ENCODE measurements at regions not wholly inside any gene's neighbourhood (a gene's known extent, or its start where the extent isn't known, plus 50 kb on each side); places are given as distances from the start of the nearest gene placed in this dataset.

- Histone ChIP-seq H3K36me3 (no peaks in the 10 kb centered on the region), H3K27ac (no peak overlapping the region), H3K4me2 (no peak overlapping the region), H3K27me3 (no peaks in the 10 kb centered on the region), H4K20me1 (no peaks in the 10 kb centered on the region), H3K4me3 (no peak overlapping the region), H3K9ac (no peak overlapping the region), H3K4me1 (peaks cover 5% of the 10 kb centered on the region; the same call in 1 of the 2 replicates), H3K9me3 (0 out of 2 replicates have a peak, but pooled peaks cover 6% of the 10 kb centered on the region)
- no peak for TF ChIP-seq Cebpa-rat (IDR thresholded peaks at IDR 0.05)
These were observed 302.5 kb downstream of the BMPER start for GRCh38 chr7:34207810-34208209.

- Histone ChIP-seq H3K4me1 (peaks cover 5% of the 10 kb centered on the region; the same call in 1 of the 2 replicates), H3K9ac (no peak overlapping the region), H3K9me3 (0 out of 2 replicates have a peak, but pooled peaks cover 6% of the 10 kb centered on the region), H3K27ac (no peak overlapping the region), H3K4me3 (no peak overlapping the region), H3K36me3 (no peaks in the 10 kb centered on the region), H3K4me2 (no peak overlapping the region), H4K20me1 (no peaks in the 10 kb centered on the region), H3K27me3 (no peaks in the 10 kb centered on the region)
- no peak for TF ChIP-seq Cebpa-rat (IDR thresholded peaks at IDR 0.05)
These were observed 303.7 kb downstream of the BMPER start for GRCh38 chr7:34208878-34209621.

GRCh38 chr7:34211018-34211417 is 305.7 kb downstream of the BMPER start:
- H4K20me1 ChIP-seq, result no peaks in the 10 kb centered on the region

GRCh38 chr7:34217972-34218371 is 312.6 kb downstream of the BMPER start:
- Histone ChIP-seq H3K4me2 (no peak overlapping the region), H4K20me1 (no peaks in the 10 kb centered on the region), H3K9ac (no peak overlapping the region), H3K27ac (no peak overlapping the region), H3K9me3 (no peaks in the 10 kb centered on the region), H3K36me3 (no peaks in the 10 kb centered on the region), H3K27me3 (no peaks in the 10 kb centered on the region), H3K4me3 (no peak overlapping the region), H3K4me1 (peaks cover 6% of the 10 kb centered on the region; the same call in 1 of the 2 replicates)
- no peak for TF ChIP-seq Cebpa-rat (IDR thresholded peaks at IDR 0.05)

More at GRCh38 chr7:34211018-34211417, 305.7 kb downstream of the BMPER start:
- Histone ChIP-seq H3K9ac (no peak overlapping the region), H3K9me3 (0 out of 2 replicates have a peak, but pooled peaks cover 6% of the 10 kb centered on the region), H3K27ac (no peak overlapping the region), H3K4me3 (no peak overlapping the region), H3K4me2 (peak overlapping the region; percentile 16; the same call in 1 of the 2 replicates), H3K36me3 (no peaks in the 10 kb centered on the region), H3K4me1 (peaks cover 5% of the 10 kb centered on the region; the same call in 1 of the 2 replicates), H3K27me3 (no peaks in the 10 kb centered on the region)
- no peak for TF ChIP-seq Cebpa-rat (IDR thresholded peaks at IDR 0.05)

GRCh38 chr7:34219153-34219718 is 313.9 kb downstream of the BMPER start:
- no peak for TF ChIP-seq Cebpa-rat (IDR thresholded peaks at IDR 0.05)
- Histone ChIP-seq H3K36me3 (no peaks in the 10 kb centered on the region), H4K20me1 (no peaks in the 10 kb centered on the region), H3K9me3 (no peaks in the 10 kb centered on the region), H3K27me3 (no peaks in the 10 kb centered on the region), H3K9ac (no peak overlapping the region), H3K4me3 (no peak overlapping the region), H3K27ac (no peak overlapping the region), H3K4me1 (peaks cover 6% of the 10 kb centered on the region; the same call in 1 of the 2 replicates), H3K4me2 (no peak overlapping the region)

- Histone ChIP-seq H3K27ac (no peak overlapping the region), H3K9ac (no peak overlapping the region), H3K27me3 (no peaks in the 10 kb centered on the region), H3K9me3 (no peaks in the 10 kb centered on the region), H3K4me3 (no peak overlapping the region), H3K4me1 (peaks cover 6% of the 10 kb centered on the region; the same call in 1 of the 2 replicates), H3K36me3 (no peaks in the 10 kb centered on the region), H3K4me2 (no peak overlapping the region), H4K20me1 (no peaks in the 10 kb centered on the region)
- no peak for TF ChIP-seq Cebpa-rat (IDR thresholded peaks at IDR 0.05)
These were observed 315.3 kb downstream of the BMPER start for GRCh38 chr7:34220506-34221185.

- no peak for TF ChIP-seq Cebpa-rat (IDR thresholded peaks at IDR 0.05)
- Histone ChIP-seq H3K9ac (no peak overlapping the region), H3K9me3 (no peaks in the 10 kb centered on the region), H3K4me2 (no peak overlapping the region), H3K4me1 (peaks cover 8% of the 10 kb centered on the region), H4K20me1 (no peaks in the 10 kb centered on the region), H3K27me3 (no peaks in the 10 kb centered on the region), H3K27ac (no peak overlapping the region), H3K36me3 (no peaks in the 10 kb centered on the region), H3K4me3 (no peak overlapping the region)
These were observed 317.0 kb downstream of the BMPER start for GRCh38 chr7:34222316-34222715.

- Histone ChIP-seq H3K27ac (no peak overlapping the region), H3K4me2 (no peak overlapping the region), H3K4me3 (no peak overlapping the region), H3K9me3 (no peaks in the 10 kb centered on the region), H3K27me3 (no peaks in the 10 kb centered on the region), H3K36me3 (no peaks in the 10 kb centered on the region), H3K4me1 (peaks cover 12% of the 10 kb centered on the region), H3K9ac (no peak overlapping the region), H4K20me1 (no peaks in the 10 kb centered on the region)
- no peak for TF ChIP-seq Cebpa-rat (IDR thresholded peaks at IDR 0.05)
These were observed 317.4 kb downstream of the BMPER start for GRCh38 chr7:34222722-34223121.

GRCh38 chr7:34224281-34224680 is 318.9 kb downstream of the BMPER start:
- Histone ChIP-seq H4K20me1 (no peaks in the 10 kb centered on the region), H3K4me2 (no peak overlapping the region), H3K27ac (no peak overlapping the region), H3K9ac (no peak overlapping the region), H3K9me3 (no peaks in the 10 kb centered on the region), H3K4me1 (peaks cover 21% of the 10 kb centered on the region), H3K4me3 (no peak overlapping the region), H3K27me3 (no peaks in the 10 kb centered on the region), H3K36me3 (no peaks in the 10 kb centered on the region)
- no peak for TF ChIP-seq Cebpa-rat (IDR thresholded peaks at IDR 0.05)

- Histone ChIP-seq H3K9ac (no peak overlapping the region), H3K36me3 (no peaks in the 10 kb centered on the region), H3K9me3 (0 out of 2 replicates have a peak, but pooled peaks cover under 1% of the 10 kb centered on the region), H3K4me1 (peaks cover 21% of the 10 kb centered on the region), H3K4me2 (no peak overlapping the region), H3K27me3 (no peaks in the 10 kb centered on the region), H4K20me1 (no peaks in the 10 kb centered on the region), H3K4me3 (no peak overlapping the region), H3K27ac (no peak overlapping the region)
- no peak for TF ChIP-seq Cebpa-rat (IDR thresholded peaks at IDR 0.05)
These were observed 319.9 kb downstream of the BMPER start for GRCh38 chr7:34225193-34225592.

Measured in BLaER1 (cell line).